T-cell (primary cell): ENCODE measurements at regions not wholly inside any gene's neighbourhood (a gene's known extent, or its start where the extent isn't known, plus 50 kb on each side); places are given as distances from the start of the nearest gene placed in this dataset.

Experiments
- ATAC-seq, 4 experiments: fragments of 200-7000 bp in 3 of 4; fragments of 150-1000 bp in 1 of 4; cut with Tn5 transposase; replicated peaks in 1 of 4; 1 replicate in 3 of 4; 2 replicates in 1 of 4; pipeline ENCODE4 v1.10.0; 2021; ENCODE audit warnings: moderate library complexity in 3 of 4, mild to moderate bottlenecking in 2 of 4, moderate number of reproducible peaks in 1 of 4
- CTCF ChIA-PET, 2 donors: fragments of 300-600 bp; sonication (Branson Sonifier 250); formaldehyde crosslinking; loops; one replicate each; lab custom pipeline; 2022; ENCODE audit warnings: antibody characterized with exemption in 2 of 2; lab: Charles Lee
- POLR2A ChIA-PET, 2 donors: fragments of 300-600 bp; sonication (Branson Sonifier 250); formaldehyde crosslinking; loops; one replicate each; lab custom pipeline; 2022; ENCODE audit warnings: antibody characterized with exemption in 2 of 2; lab: Charles Lee
- DNase-seq, 35 experiments: peaks; one replicate each; pipeline versions ENCODE4 v3.0.0 to v3.0.0-alpha.2; 2013 to 2023
- H3K27ac ChIP-seq: one replicate; pipeline ENCODE4 v1.5.1; 2013; ENCODE audit warnings: low read length
- H3K27me3 ChIP-seq, 2 experiments: replicated peaks in 1 of 2; 1 replicate in 1 of 2; 2 replicates in 1 of 2; pipeline versions ENCODE4 v1.6.1 to v1.7.0; 2013; ENCODE audit warnings: low read length in 1 of 2, mixed read lengths in 1 of 2; ENCODE audit not compliant: control insufficient read depth in 2 of 2, insufficient read depth in 2 of 2; ENCODE audit errors: extremely low read depth in 1 of 2
- H3K36me3 ChIP-seq, 2 donors: 1 replicate in 1 of 2; 2 replicates in 1 of 2; pipeline versions ENCODE4 v1.6.1 to v1.7.0; 2013; ENCODE audit warnings: low read length in 1 of 2; ENCODE audit not compliant: control insufficient read depth in 2 of 2, insufficient read depth in 1 of 2; ENCODE audit errors: extremely low read depth in 1 of 2
- H3K4me1 ChIP-seq, 2 experiments: 1 replicate in 1 of 2; 2 replicates in 1 of 2; pipeline versions ENCODE4 v1.6.1 to v1.7.0; 2013; ENCODE audit warnings: low read length in 2 of 2, mixed read lengths in 1 of 2; ENCODE audit not compliant: insufficient read depth in 2 of 2, control insufficient read depth in 1 of 2; ENCODE audit errors: extremely low read depth in 1 of 2
- H3K4me3 ChIP-seq, 2 donors: 1 replicate in 1 of 2; 2 replicates in 1 of 2; pipeline versions ENCODE4 v1.5.1 to v1.7.0; 2013; ENCODE audit warnings: mild to moderate bottlenecking in 2 of 2, low read length in 1 of 2, moderate library complexity in 1 of 2; ENCODE audit not compliant: control insufficient read depth in 1 of 2; ENCODE audit errors: extremely low read depth in 1 of 2
- H3K9me3 ChIP-seq: 2 replicates; pipeline ENCODE4 v1.7.0; 2013
- H3K27ac Mint-ChIP-seq, 2 donors: one replicate each; pipeline ENCODE4 v1.8.0; 2020 to 2021; ENCODE audit warnings: mild to moderate bottlenecking in 2 of 2, mixed read lengths in 2 of 2
- H3K27me3 Mint-ChIP-seq, 2 donors: one replicate each; pipeline ENCODE4 v1.8.0; 2021 to 2022; ENCODE audit warnings: mixed read lengths in 2 of 2
- H3K36me3 Mint-ChIP-seq: one replicate; pipeline ENCODE4 v1.8.0; 2021; ENCODE audit warnings: mixed read lengths
- H3K4me1 Mint-ChIP-seq, 3 donors: one replicate each; pipeline ENCODE4 v1.8.0; 2020 to 2022; ENCODE audit warnings: mixed read lengths in 3 of 3, mild to moderate bottlenecking in 1 of 3
- H3K4me3 Mint-ChIP-seq, 3 donors: one replicate each; pipeline ENCODE4 v1.8.0; 2020 to 2022; ENCODE audit warnings: mild to moderate bottlenecking in 3 of 3, mixed read lengths in 3 of 3, moderate library complexity in 3 of 3
- H3K9me3 Mint-ChIP-seq, 3 donors: one replicate each; pipeline ENCODE4 v1.8.0; 2020 to 2022; ENCODE audit warnings: mixed read lengths in 3 of 3
- WGBS: methylation state at CpG from one replicate; pipeline ENCODE4 v1.1.5; 2013; ENCODE audit warnings: missing lambda C conversion rate; ENCODE audit not compliant: insufficient coverage; 5-methylcytosine and 5-hydroxymethylcytosine counted together

GRCh38 chr2:155240176-155240575 lies 541.7 kb downstream of the KCNJ3 start:
- Histone ChIP-seq H3K4me3 (no peak overlapping the region), H3K9me3 (no peaks in the 10 kb centered on the region), H3K27ac (no peak overlapping the region), H3K4me1 (no peaks in the 10 kb centered on the region), H3K27me3 (no peaks in the 10 kb centered on the region), H3K36me3 (no peaks in the 10 kb centered on the region)
- H3K4me3 Mint-ChIP-seq, result no peak overlapping the region
- H3K4me1 Mint-ChIP-seq, result no peaks in the 10 kb centered on the region
- H3K36me3 Mint-ChIP-seq, result no peaks in the 10 kb centered on the region
- peaks cover 2 to 13% (median 8%) of the 10 kb centered on the region in 3 donors for H3K9me3 Mint-ChIP-seq
- ChIA-PET POLR2A (no interaction called here), CTCF (no interaction called here)
- 23% methylated on average over 3 of the region's 4 CpGs for WGBS
- DNase-seq, result no peak
- no peak for ATAC-seq
- no peak overlapping the region for H3K27ac Mint-ChIP-seq
- no peaks in the 10 kb centered on the region for H3K27me3 Mint-ChIP-seq

DNA sequence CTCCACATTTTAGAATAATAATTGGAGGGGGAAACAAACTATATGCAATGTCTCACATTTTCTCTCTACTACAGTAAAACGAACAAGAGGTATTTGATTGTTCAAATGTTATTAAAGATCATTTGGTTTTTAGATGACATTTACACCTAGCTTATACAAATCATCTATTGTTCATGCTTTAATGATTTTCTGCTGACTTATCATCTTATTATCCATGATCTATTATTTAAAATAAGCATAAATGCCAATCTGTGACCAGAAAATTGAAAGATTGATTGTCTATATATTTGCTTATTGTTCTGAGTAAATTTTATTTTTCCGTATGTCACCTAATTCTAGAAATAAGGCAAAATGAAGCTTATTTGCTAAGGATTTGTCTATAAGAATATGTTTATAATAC lies 537.2 kb downstream of the KCNJ3 start:
- CTCF ChIA-PET, result no interaction called here
- Histone ChIP-seq H3K27ac (no peak overlapping the region), H3K4me1 (no peaks in the 10 kb centered on the region), H3K9me3 (no peaks in the 10 kb centered on the region), H3K4me3 (no peak overlapping the region), H3K27me3 (no peaks in the 10 kb centered on the region), H3K36me3 (no peaks in the 10 kb centered on the region)
- Mint-ChIP-seq H3K4me3 (no peak overlapping the region), H3K36me3 (no peaks in the 10 kb centered on the region), H3K9me3 (peaks cover 0 to 13% (median 3%) of the 10 kb centered on the region in 3 donors), H3K27ac (no peak overlapping the region), H3K27me3 (no peaks in the 10 kb centered on the region), H3K4me1 (no peaks in the 10 kb centered on the region)
- no peak for DNase-seq
- POLR2A ChIA-PET, result no interaction called here
- no CpG with 5 or more reads among the region's 2 CpGs for WGBS
- no peak for ATAC-seq

- no peaks in the 10 kb centered on the region for H3K36me3 Mint-ChIP-seq
- no peak for ATAC-seq
- no CpG with 5 or more reads among the region's 5 CpGs for WGBS
These were observed 525.4 kb downstream of the KCNJ3 start for GRCh38 chr2:155223781-155224406.

GRCh38 chr2:155218945-155219344 lies 520.5 kb downstream of the KCNJ3 start:
- ATAC-seq (no peak), DNase-seq (no peak)
- Mint-ChIP-seq H3K27ac (no peak overlapping the region), H3K4me3 (no peak overlapping the region), H3K9me3 (peaks cover 0 to 5% (median 3%) of the 10 kb centered on the region in 3 donors), H3K4me1 (no peaks in the 10 kb centered on the region), H3K36me3 (no peaks in the 10 kb centered on the region), H3K27me3 (no peaks in the 10 kb centered on the region)
- Histone ChIP-seq H3K27ac (no peak overlapping the region), H3K36me3 (no peaks in the 10 kb centered on the region), H3K9me3 (no peaks in the 10 kb centered on the region), H3K27me3 (no peaks in the 10 kb centered on the region), H3K4me3 (no peak overlapping the region), H3K4me1 (no peaks in the 10 kb centered on the region)
- ChIA-PET CTCF (no interaction called here), POLR2A (no interaction called here)

More at GRCh38 chr2:155223781-155224406, 525.4 kb downstream of the KCNJ3 start:
- H3K4me1 ChIP-seq, result no peaks in the 10 kb centered on the region
- Mint-ChIP-seq H3K4me3 (no peak overlapping the region), H3K27me3 (no peaks in the 10 kb centered on the region), H3K9me3 (peaks cover 0 to 3% (median 0%) of the 10 kb centered on the region in 3 donors), H3K27ac (no peak overlapping the region), H3K4me1 (no peaks in the 10 kb centered on the region)
- no peaks in the 10 kb centered on the region for H3K27me3 ChIP-seq
- POLR2A ChIA-PET, result no interaction called here
- no peaks in the 10 kb centered on the region for H3K36me3 ChIP-seq
- CTCF ChIA-PET, result no interaction called here
- H3K9me3 ChIP-seq, result no peaks in the 10 kb centered on the region
- H3K4me3 ChIP-seq, result no peak overlapping the region
- H3K27ac ChIP-seq, result no peak overlapping the region
- no peak for DNase-seq

DNA sequence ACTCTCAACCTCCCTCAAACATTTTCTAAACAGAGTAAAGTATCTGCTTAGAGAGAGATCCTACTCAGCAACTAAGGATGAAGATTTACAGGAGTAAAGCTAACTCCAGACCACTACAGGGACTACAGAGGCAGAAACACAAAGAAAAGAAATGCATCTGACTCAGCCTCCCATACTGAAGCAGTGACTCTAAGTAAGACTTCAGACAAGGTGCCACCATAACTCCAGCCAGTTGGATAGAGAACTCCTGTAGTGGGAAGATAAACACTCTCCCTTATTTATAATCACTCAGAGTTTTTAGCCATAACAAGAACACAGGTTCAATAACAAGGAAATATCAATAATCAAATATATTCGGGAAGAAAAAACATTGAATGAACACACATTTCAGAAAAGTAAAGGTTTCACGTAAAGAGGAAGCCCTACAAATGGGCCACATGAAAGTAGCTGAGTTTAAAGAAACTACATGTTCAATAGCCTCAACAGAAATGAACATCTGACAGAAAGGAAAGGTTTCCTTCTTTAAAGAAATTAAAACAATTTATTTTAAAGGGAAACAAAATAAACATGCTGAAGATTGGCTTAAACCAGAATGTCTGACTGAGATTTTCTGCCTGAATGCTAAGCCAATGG lies 519.9 kb downstream of the KCNJ3 start:
- ATAC-seq, result no peak
- no peaks in the 10 kb centered on the region for H3K9me3 ChIP-seq
- H3K4me3 ChIP-seq, result no peak overlapping the region
- H3K4me1 Mint-ChIP-seq, result no peaks in the 10 kb centered on the region
- peaks cover 0 to 5% (median 3%) of the 10 kb centered on the region in 3 donors for H3K9me3 Mint-ChIP-seq
- no peaks in the 10 kb centered on the region for H3K4me1 ChIP-seq
- no peaks in the 10 kb centered on the region for H3K36me3 Mint-ChIP-seq
- no peak for DNase-seq
- H3K4me3 Mint-ChIP-seq, result no peak overlapping the region
- no peaks in the 10 kb centered on the region for H3K27me3 Mint-ChIP-seq
- ChIA-PET CTCF (no interaction called here), POLR2A (no interaction called here)
- no peak overlapping the region for H3K27ac ChIP-seq
- no peaks in the 10 kb centered on the region for H3K27me3 ChIP-seq
- no peak overlapping the region for H3K27ac Mint-ChIP-seq
- no CpG with 5 or more reads among the region's 2 CpGs for WGBS
- no peaks in the 10 kb centered on the region for H3K36me3 ChIP-seq

DNA sequence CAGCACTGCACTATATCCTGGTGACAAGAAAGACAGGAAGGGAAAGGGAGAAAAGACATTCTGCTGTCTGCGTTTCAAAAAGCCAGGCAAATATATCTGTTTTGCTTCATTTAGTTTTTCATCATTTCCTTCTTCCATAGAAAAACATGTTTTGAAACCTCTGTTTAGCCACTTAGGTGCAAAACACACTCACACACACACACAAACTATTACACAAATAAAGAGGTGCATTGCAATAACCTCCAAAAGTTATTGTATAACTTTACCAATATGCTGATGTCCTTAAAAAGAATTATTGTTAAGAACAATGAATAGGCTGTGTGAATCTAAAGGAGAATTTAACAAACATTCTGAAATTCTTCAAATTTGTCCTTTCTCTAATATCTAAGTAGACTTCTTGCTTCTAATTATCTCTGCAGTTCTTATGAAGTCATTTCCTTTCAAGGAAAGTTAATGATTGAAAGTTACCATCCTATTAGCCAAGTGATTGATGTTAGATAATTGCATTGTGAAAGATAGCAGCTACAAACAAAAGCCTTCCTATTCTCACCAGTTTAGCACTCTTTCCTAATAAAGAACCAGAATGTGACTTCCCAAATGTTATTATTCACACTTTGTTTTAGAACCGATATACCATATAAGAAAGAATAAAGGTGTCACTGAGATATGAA lies 516.7 kb downstream of the KCNJ3 start:
- no peak for ATAC-seq

More for the DNA sequence above, 516.7 kb downstream of the KCNJ3 start:
- no peak for DNase-seq
- H3K27me3 ChIP-seq, result no peaks in the 10 kb centered on the region
- no peaks in the 10 kb centered on the region for H3K9me3 ChIP-seq
- ChIA-PET POLR2A (no interaction called here), CTCF (no interaction called here)
- Mint-ChIP-seq H3K36me3 (no peaks in the 10 kb centered on the region), H3K27ac (no peak overlapping the region), H3K9me3 (peaks cover 0 to 9% (median 3%) of the 10 kb centered on the region in 3 donors), H3K4me3 (no peak overlapping the region), H3K4me1 (no peaks in the 10 kb centered on the region), H3K27me3 (no peaks in the 10 kb centered on the region)
- no peak overlapping the region for H3K4me3 ChIP-seq
- H3K4me1 ChIP-seq, result no peaks in the 10 kb centered on the region
- H3K27ac ChIP-seq, result no peak overlapping the region
- H3K36me3 ChIP-seq, result no peaks in the 10 kb centered on the region
- WGBS, result no CpG with 5 or more reads among the region's 2 CpGs
